ENCODE measurements at regions not wholly inside any gene's neighbourhood (a gene's known extent, or its start where the extent isn't known, plus 50 kb on each side); places are given as distances from the start of the nearest gene placed in this dataset.

GRCh38 chr12:3341594-3341993, 149.4 kb upstream of the PRMT8 start:
- Histone ChIP-seq H3K4me3 (ENCODE audit: low read depth in 1 of 3, low read length in 3 of 3) (no peak overlapping the region), H3K4me1 (ENCODE audit: control insufficient read depth in 4 of 4, insufficient read depth in 4 of 4, low read length in 3 of 4) (no peaks in the 10 kb centered on the region), H3K36me3 (ENCODE audit: control insufficient read depth in 4 of 4, insufficient read depth in 3 of 4, low read depth in 1 of 4, low read length in 3 of 4) (no peaks in the 10 kb centered on the region), H3K27ac (ENCODE audit: low read depth in 1 of 2, low read length in 2 of 2) (no peak overlapping the region), H3K9ac (ENCODE audit: low read depth in 1 of 2, low read length in 2 of 2) (no peak overlapping the region), H3K9me3 (ENCODE audit: control insufficient read depth in 4 of 4, low read length in 3 of 4) (no peaks in the 10 kb centered on the region), H3K27me3 (ENCODE audit: control insufficient read depth in 4 of 4, insufficient read depth in 4 of 4, low read length in 3 of 4) (peaks cover 0 to 5% (median 0%) of the 10 kb centered on the region in 4 donors)
- no peak for DNase-seq (ENCODE audit: low spot score)
- WGBS = 47% methylated on average over 4 of the region's 4 CpGs
- no peak for TF ChIP-seq FOXA1 (IDR thresholded peaks at IDR 0.05)
- TF ChIP-seq RXRA (IDR thresholded peaks at IDR 0.05) = no peak
- TF ChIP-seq HNF4G (IDR thresholded peaks at IDR 0.05) = no peak
- TF ChIP-seq, protein P1, sequence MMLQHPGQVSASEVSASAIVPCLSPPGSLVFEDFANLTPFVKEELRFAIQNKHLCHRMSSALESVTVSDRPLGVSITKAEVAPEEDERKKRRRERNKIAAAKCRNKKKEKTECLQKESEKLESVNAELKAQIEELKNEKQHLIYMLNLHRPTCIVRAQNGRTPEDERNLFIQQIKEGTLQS (IDR thresholded peaks at IDR 0.05) = no peak
- TF ChIP-seq REST (IDR thresholded peaks at IDR 0.05) = no peak

- H3K27ac ChIP-seq (ENCODE audit: low read depth in 1 of 2, low read length in 2 of 2) = no peak overlapping the region
- no peaks in the 10 kb centered on the region for H3K9me3 ChIP-seq (ENCODE audit: control insufficient read depth in 4 of 4, low read length in 3 of 4)
- no peaks in the 10 kb centered on the region for H3K4me1 ChIP-seq (ENCODE audit: control insufficient read depth in 4 of 4, insufficient read depth in 4 of 4, low read length in 3 of 4)
- H3K27me3 ChIP-seq (ENCODE audit: control insufficient read depth in 4 of 4, insufficient read depth in 4 of 4, low read length in 3 of 4) = peaks cover 0 to 5% (median 0%) of the 10 kb centered on the region in 4 donors
- H3K4me3 ChIP-seq (ENCODE audit: low read depth in 1 of 3, low read length in 3 of 3) = no peak overlapping the region
- H3K36me3 ChIP-seq (ENCODE audit: control insufficient read depth in 4 of 4, insufficient read depth in 3 of 4, low read depth in 1 of 4, low read length in 3 of 4) = no peaks in the 10 kb centered on the region
- 36% methylated on average over 8 of the region's 8 CpGs for WGBS
- TF ChIP-seq CTCF (IDR thresholded peaks at IDR 0.05; ENCODE audit: low read depth, low read length, missing input control) (peak; percentile 18), NR2F2 (IDR thresholded peaks at IDR 0.05) (no peak), RAD21 (IDR thresholded peaks at IDR 0.05) (peak; percentile 44 to 59), EGR1 (IDR thresholded peaks at IDR 0.05; ENCODE audit: low read depth in 2 of 2) (no peak), MAX (IDR thresholded peaks at IDR 0.05) (no peak), FOXA2 (IDR thresholded peaks at IDR 0.05) (no peak)
- no peak overlapping the region for H3K9ac ChIP-seq (ENCODE audit: low read depth in 1 of 2, low read length in 2 of 2)
- DNase-seq (ENCODE audit: low spot score) = no peak
Measured at GRCh38 chr12:3342051-3342450, 149.0 kb upstream of the PRMT8 start.

- no peaks in the 10 kb centered on the region for H3K27me3 ChIP-seq (ENCODE audit: control insufficient read depth in 4 of 4, insufficient read depth in 4 of 4, low read length in 3 of 4)
- WGBS = 90% methylated on average over 5 of the region's 5 CpGs
- TF ChIP-seq, protein P1 (IDR thresholded peaks at IDR 0.05) = no peak
- TF ChIP-seq HNF4G (IDR thresholded peaks at IDR 0.05) = no peak
- no peak for TF ChIP-seq JUND (IDR thresholded peaks at IDR 0.05)
- TF ChIP-seq YY1 (IDR thresholded peaks at IDR 0.05) = no peak
- no peak for TF ChIP-seq RXRA (IDR thresholded peaks at IDR 0.05)
- TF ChIP-seq ZBTB33 (IDR thresholded peaks at IDR 0.05) = no peak
- no peak for TF ChIP-seq NR2F2 (IDR thresholded peaks at IDR 0.05)
- TF ChIP-seq RAD21 (IDR thresholded peaks at IDR 0.05) = no peak
- no peak for TF ChIP-seq REST (IDR thresholded peaks at IDR 0.05)
- TF ChIP-seq EGR1 (IDR thresholded peaks at IDR 0.05; ENCODE audit: low read depth in 2 of 2) = no peak
- TF ChIP-seq FOXA1 (IDR thresholded peaks at IDR 0.05) = no peak
- TF ChIP-seq HNF4A (conservative IDR thresholded peaks at IDR 0.05) = no peak
- TF ChIP-seq GABPA (IDR thresholded peaks at IDR 0.05 in 1 of 2, conservative IDR thresholded peaks at IDR 0.05 in 1 of 2) = no peak
Measured at GRCh38 chr12:3348055-3348454, 142.9 kb upstream of the PRMT8 start.

More at GRCh38 chr12:3348055-3348454, 142.9 kb upstream of the PRMT8 start:
- no peak overlapping the region for H3K4me3 ChIP-seq (ENCODE audit: low read depth in 1 of 3, low read length in 3 of 3)
- no peaks in the 10 kb centered on the region for H3K4me1 ChIP-seq (ENCODE audit: control insufficient read depth in 4 of 4, insufficient read depth in 4 of 4, low read length in 3 of 4)
- no peak overlapping the region for H3K9ac ChIP-seq (ENCODE audit: low read depth in 1 of 2, low read length in 2 of 2)
- H3K9me3 ChIP-seq (ENCODE audit: control insufficient read depth in 4 of 4, low read length in 3 of 4) = no peaks in the 10 kb centered on the region
- no peaks in the 10 kb centered on the region for H3K36me3 ChIP-seq (ENCODE audit: control insufficient read depth in 4 of 4, insufficient read depth in 3 of 4, low read depth in 1 of 4, low read length in 3 of 4)
- no peak for DNase-seq (ENCODE audit: low spot score)
- H3K27ac ChIP-seq (ENCODE audit: low read depth in 1 of 2, low read length in 2 of 2) = no peak overlapping the region
